Brain microvascular endothelial cell (primary cell): ENCODE measurements at regions not wholly inside any gene's neighbourhood (a gene's known extent, or its start where the extent isn't known, plus 50 kb on each side); places are given as distances from the start of the nearest gene placed in this dataset.

Source experiments
- DNase-seq: peaks from one replicate; pipeline ENCODE4 v3.0.0-alpha.2; 2020
- H3K27ac ChIP-seq: fragments of 250-450 bp; sonication (Bioruptor Pico); 2 replicates; pipeline ENCODE4 v1.5.1; 2020; ENCODE audit warnings: mild to moderate bottlenecking, moderate library complexity
- H3K27me3 ChIP-seq: fragments of 250-450 bp; sonication (Bioruptor Pico); replicated peaks from 2 replicates; pipeline ENCODE4 v1.5.1; 2020; ENCODE audit warnings: mild to moderate bottlenecking
- H3K36me3 ChIP-seq: fragments of 250-450 bp; sonication (Bioruptor Pico); replicated peaks from 2 replicates; pipeline ENCODE4 v1.5.1; 2020; ENCODE audit warnings: mild to moderate bottlenecking
- H3K4me3 ChIP-seq: 2 replicates; pipeline ENCODE4 v1.5.1; 2011; ENCODE audit warnings: low read depth, mild to moderate bottlenecking, control low read depth, low read length, moderate library complexity
- CTCF ChIP-seq: IDR thresholded peaks from 2 replicates; pipeline ENCODE4 v1.5.1; 2011; ENCODE audit warnings: low read depth, mild to moderate bottlenecking, moderate library complexity, low read length, control low read depth, inconsistent platforms; ENCODE audit errors: missing control alignments
- in situ Hi-C: cut with HindIII; loops from 2 replicates; pipeline ENCODE4 v1.10.0; 2017; ENCODE audit warnings: low sequenced_read_pairs, low pct_ligation_motif_present

GRCh38 chr2:238642973-238643372, 204.9 kb upstream of the TWIST2 start:
- no peak overlapping the region for H3K27ac ChIP-seq
- no peaks in the 10 kb centered on the region for H3K36me3 ChIP-seq
- H3K27me3 ChIP-seq = no peaks in the 10 kb centered on the region
- TF ChIP-seq CTCF = no peak
- H3K4me3 ChIP-seq = no peak overlapping the region
- no peak for DNase-seq
- in situ Hi-C loops = no loop called here

- no peak for DNase-seq
- TF ChIP-seq CTCF = no peak
- Histone ChIP-seq H3K27ac (peak overlapping the region; percentile 52), H3K27me3 (no peaks in the 10 kb centered on the region), H3K36me3 (no peaks in the 10 kb centered on the region), H3K4me3 (no peak overlapping the region)
- in situ Hi-C loops = no loop called here
These were observed 204.4 kb upstream of the TWIST2 start for GRCh38 chr2:238643400-238643907.

- no peak for TF ChIP-seq CTCF
- H3K27ac ChIP-seq = peak overlapping the region; percentile 52
- H3K36me3 ChIP-seq = no peaks in the 10 kb centered on the region
- in situ Hi-C loops = no loop called here
- no peaks in the 10 kb centered on the region for H3K27me3 ChIP-seq
- no peak overlapping the region for H3K4me3 ChIP-seq
- peak; percentile 63 for DNase-seq
These were observed 203.5 kb upstream of the TWIST2 start for GRCh38 chr2:238644095-238645081.

GRCh38 chr2:238645095-238645494, 202.8 kb upstream of the TWIST2 start:
- Histone ChIP-seq H3K4me3 (no peak overlapping the region), H3K27me3 (no peaks in the 10 kb centered on the region), H3K36me3 (no peaks in the 10 kb centered on the region), H3K27ac (peak overlapping the region; percentile 52)
- in situ Hi-C loops = no loop called here
- TF ChIP-seq CTCF = no peak
- no peak for DNase-seq

- no peaks in the 10 kb centered on the region for H3K36me3 ChIP-seq
- DNase-seq = no peak
- TF ChIP-seq CTCF = no peak
- H3K27me3 ChIP-seq = no peaks in the 10 kb centered on the region
- H3K27ac ChIP-seq = no peak overlapping the region
- in situ Hi-C loops = no loop called here
- H3K4me3 ChIP-seq = no peak overlapping the region
These were observed 202.2 kb upstream of the TWIST2 start for GRCh38 chr2:238645716-238646115.

GRCh38 chr2:238646281-238646680, 201.6 kb upstream of the TWIST2 start:
- in situ Hi-C loops = no loop called here
- no peak for DNase-seq
- H3K27ac ChIP-seq = no peak overlapping the region
- no peaks in the 10 kb centered on the region for H3K36me3 ChIP-seq
- H3K4me3 ChIP-seq = no peak overlapping the region
- TF ChIP-seq CTCF = no peak
- no peaks in the 10 kb centered on the region for H3K27me3 ChIP-seq
